Adrenal gland (tissue), 5 donors: ENCODE measurements at regions not wholly inside any gene's neighbourhood (a gene's known extent, or its start where the extent isn't known, plus 50 kb on each side); places are given as distances from the start of the nearest gene placed in this dataset.

ENCODE experiments used
- CTCF ChIP-seq, 6 experiments: fragments of 450-650 bp in 4 of 6; fragments of 200-600 bp in 2 of 6; sonication (generic) in 1 of 6; IDR thresholded peaks; 1 replicate in 5 of 6; 2 replicates in 1 of 6; pipeline versions ENCODE4 v1.5.1 to v1.8.0; 2016 to 2021; ENCODE audit warnings: antibody characterized with exemption in 6 of 6, mild to moderate bottlenecking in 2 of 6, moderate library complexity in 1 of 6
- POLR2A ChIP-seq, 2 donors: fragments of 450-650 bp; IDR thresholded peaks; one replicate each; pipeline ENCODE4 v1.6.1; 2017; ENCODE audit warnings: antibody characterized with exemption in 2 of 2, mild to moderate bottlenecking in 2 of 2, moderate library complexity in 1 of 2
- donor health status: DM: no; HTN: no; CAD: no.

- TF ChIP-seq CTCF (IDR thresholded peaks at IDR 0.05) (no peak), POLR2A (IDR thresholded peaks at IDR 0.05) (no peak)
These were observed 218.7 kb upstream of the FGGY start for GRCh38 chr1:59078070-59078800.
